ENCODE measurements at regions not wholly inside any gene's neighbourhood (a gene's known extent, or its start where the extent isn't known, plus 50 kb on each side); places are given as distances from the start of the nearest gene placed in this dataset.

GRCh38 chr11:11076879-11077278 is 219.0 kb upstream of the ZBED5 start:
- DNase-seq (ENCODE audit: low read depth), result no peak

- no peak for DNase-seq (ENCODE audit: low read depth)
Observed at GRCh38 chr11:11076276-11076675, 218.4 kb upstream of the ZBED5 start.

DNA sequence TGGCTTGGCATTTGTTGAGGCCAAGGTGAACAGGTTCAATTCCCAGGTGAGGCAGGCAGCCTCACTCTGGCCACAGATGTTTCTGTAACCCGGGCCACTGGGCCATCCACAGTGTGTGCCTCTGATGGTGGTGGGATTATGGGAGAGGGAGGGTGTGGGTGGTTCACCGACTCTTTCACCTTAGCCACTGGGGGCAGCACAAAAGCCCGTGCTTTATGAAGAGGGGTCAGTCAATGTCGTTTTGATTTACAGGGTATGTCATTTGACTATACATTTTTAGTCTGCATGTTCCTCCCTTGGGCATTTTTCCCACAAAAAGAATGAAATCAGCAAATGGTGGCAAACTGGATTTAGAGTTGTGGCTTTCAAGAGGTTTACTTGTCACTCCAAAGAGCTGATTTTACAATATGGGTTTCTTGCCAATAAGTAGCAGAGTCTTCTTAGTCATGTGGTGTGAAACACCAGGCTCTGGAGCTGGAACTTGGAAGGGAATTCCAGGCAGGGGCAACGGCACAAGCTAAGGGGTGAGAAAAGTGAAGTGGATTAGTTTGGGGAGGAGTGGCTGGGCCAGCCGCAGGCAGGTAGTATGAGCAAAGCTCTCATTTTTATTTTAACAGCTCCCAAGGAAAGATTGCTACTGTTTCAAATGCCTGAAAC is 217.8 kb upstream of the ZBED5 start:
- DNase-seq (ENCODE audit: low read depth), result no peak

DNA sequence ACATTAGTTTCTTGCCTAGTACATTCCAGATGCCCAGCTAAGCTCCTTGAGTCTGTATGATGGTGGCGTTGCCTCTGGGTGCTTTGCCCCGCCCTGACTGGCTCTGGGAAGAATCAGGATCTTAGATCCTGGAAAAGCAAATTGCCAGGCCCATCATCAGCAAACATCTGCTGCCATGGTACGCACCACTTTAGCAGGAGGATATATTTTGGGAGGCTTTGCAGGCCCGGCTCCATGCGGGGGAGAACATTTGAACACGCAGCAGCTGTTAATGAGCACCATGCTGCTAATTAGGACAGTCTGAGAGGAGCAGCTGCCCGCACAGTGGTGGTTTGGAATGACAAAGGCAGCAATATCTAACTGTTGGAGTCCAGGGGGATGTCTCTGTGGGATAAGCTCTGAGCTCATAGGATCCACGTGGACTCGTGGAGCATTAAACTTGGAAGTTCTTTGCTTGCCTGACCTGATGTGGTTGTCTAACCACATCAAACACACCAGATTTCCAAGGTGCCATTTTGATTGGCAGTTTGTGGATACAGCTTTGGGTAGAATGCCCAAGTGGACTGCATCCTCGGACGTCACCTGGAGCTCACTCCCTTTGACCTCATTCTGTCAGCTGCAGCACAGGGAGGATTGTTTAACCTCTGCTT is 217.0 kb upstream of the ZBED5 start:
- no peak for DNase-seq (ENCODE audit: low read depth)

GRCh38 chr11:11073996-11074395 is 216.1 kb upstream of the ZBED5 start:
- DNase-seq (ENCODE audit: low read depth), result no peak

DNA sequence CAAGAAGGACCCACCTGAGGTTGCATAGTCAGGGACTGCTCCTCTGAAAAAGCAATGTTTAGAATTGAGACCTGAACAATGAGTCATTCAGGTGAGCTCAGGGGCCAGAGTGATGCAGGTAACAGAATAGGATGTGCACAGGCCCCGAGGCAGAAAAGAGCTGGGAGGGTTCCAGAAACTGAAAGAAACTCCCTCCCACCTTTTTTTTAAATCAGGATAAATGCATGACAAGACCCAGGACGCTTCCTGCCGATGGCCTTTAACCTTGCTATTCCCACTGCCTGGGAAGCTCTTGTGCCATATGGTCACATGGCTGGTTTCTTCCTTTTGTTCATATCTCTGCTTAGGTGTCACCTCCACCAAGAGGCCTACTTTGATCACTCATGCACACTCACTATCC is 214.2 kb upstream of the ZBED5 start:
- no peak for DNase-seq (ENCODE audit: low read depth)

DNA sequence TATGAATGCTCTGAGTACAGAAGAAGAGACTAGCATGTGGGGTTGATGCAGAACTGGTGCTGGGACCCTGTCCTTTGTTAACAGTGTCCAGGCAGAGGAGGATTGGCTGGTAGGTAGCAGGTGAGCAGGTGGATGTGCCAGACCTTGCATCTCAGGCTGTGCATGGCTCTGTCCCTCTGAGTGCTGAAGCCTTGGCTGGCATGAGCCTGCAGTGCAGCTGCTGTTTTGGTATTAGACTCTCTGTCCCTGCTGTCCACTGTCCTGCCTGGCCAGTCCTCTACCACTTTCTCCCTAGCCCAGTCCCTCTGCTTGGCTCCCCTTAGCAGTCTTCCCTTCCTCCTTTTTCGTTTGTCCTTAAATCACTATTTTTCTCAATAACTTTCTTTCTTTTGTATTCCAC is 213.6 kb upstream of the ZBED5 start:
- DNase-seq (ENCODE audit: low read depth), result no peak

DNA sequence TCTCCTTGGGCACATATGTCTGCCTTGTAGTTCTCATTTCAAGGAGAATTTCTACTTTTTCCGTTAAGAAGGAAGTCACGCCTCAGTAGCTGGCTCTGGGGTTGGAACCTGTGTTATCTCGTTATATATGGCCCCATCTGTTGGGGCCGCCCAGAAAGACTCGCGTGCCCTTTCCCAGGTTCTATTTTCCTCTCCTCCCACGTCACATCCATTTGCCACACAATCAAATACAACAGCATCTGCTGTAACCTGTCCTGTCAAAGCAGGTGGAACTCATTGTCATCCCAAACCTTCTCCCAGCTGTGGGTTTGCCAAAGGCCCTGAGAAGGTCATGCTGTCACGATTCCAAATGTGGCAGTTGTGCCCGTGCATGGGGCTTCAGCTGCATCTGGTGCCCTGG is 213.1 kb upstream of the ZBED5 start:
- DNase-seq (ENCODE audit: low read depth), result no peak

- DNase-seq (ENCODE audit: low read depth), result no peak
Observed at GRCh38 chr11:11069841-11070835, 212.3 kb upstream of the ZBED5 start.

- no peak for DNase-seq (ENCODE audit: low read depth)
Observed at GRCh38 chr11:11068113-11068512, 210.3 kb upstream of the ZBED5 start.

- no peak for DNase-seq (ENCODE audit: low read depth)
Observed at GRCh38 chr11:11065396-11065795, 207.5 kb upstream of the ZBED5 start.

- DNase-seq (ENCODE audit: low read depth), result no peak
Observed at GRCh38 chr11:11057472-11057854, 199.6 kb upstream of the ZBED5 start.

DNA sequence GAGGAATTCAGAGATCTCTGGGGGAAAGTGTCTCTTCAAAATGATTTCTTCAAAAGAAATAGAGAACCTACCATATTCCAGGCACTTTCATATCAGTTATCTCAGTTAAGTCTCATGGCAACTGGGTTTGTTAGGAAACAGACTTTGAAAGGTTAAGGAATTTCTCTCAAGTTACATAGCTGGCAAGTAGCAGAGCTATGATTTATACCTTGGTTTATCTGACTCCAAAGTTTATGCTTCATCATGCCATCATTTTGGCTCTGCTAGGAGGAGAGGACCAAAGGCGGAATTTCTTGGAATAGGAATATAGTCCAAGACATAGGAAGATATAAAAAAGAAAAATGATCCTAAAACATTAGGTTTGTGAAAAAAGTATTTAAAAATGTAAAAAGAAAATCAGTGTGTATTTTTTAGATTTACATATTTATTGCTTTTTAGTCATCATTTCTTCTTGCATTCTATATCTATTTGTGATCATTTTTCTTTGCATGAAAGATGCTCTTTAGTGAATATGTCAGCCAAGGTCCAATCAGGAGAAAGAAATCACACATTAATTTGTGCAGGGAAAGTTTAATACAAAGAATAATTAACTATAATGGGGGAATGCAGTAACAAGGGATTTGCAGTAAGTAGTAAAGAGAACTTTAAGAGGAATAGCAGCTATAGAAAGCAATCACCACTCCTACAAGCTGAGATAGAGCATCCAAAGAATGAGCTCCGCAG is 199.1 kb upstream of the ZBED5 start:
- no peak for DNase-seq (ENCODE audit: low read depth)

- no peak for DNase-seq (ENCODE audit: low read depth)
Observed at GRCh38 chr11:11056316-11056715, 198.5 kb upstream of the ZBED5 start.

DNA sequence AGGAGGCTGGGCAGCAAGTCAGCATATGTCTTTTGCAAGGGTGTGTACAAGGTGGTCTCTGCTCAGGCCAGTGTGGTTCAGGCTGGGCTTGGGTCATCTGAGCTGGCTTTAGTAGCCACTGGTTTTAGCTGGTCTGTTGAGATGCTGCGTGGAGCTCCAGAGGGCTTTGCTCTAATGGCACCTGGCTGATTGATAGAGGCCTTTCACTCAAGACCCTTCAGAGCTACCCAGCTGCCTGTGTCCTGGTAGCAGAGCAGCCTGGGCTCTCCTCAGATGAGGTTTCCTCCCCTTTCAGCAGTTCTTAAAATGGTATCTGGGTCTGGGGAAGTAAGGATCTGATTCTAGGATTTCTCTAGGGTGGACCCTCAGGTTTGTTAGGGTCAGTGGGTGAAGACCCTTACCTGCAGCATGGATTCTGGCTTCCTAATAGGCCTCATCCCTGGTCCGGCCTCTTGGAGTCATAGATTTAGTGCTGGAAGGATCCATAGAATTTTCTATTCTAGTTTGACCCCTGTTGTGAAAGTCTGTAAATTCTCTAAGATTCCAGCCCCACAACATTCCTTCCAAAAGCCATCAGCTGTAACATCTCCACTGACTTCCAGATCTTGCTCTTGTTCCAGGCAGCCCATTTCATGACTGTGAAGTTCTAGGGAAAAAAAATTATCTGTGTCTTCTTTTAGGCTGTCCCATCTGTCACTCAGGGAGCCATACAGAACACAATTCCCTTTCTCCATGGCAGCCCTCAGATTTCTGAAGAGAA is 190.2 kb upstream of the ZBED5 start:
- DNase-seq (ENCODE audit: low read depth), result no peak

DNA sequence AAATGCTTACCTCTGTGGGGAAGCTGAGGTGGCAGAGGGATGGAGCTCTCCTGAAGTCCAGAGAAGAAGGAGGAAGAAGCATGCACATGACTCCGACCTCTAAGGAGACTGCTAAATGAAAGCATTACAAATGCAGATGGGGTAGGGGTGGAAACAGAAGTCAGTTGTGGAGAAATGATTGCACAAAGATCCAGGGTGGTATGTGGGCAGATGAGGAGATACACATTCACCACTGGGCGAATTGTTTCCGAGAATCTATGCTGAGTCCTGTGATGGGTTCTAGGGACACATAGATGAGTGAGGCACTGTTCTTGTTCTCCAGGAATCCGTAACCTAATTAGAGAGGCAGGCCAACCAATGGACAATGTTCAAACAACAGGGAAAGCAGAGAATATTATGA is 188.9 kb upstream of the ZBED5 start:
- DNase-seq (ENCODE audit: low read depth), result no peak

- DNase-seq (ENCODE audit: low read depth), result no peak
Observed at GRCh38 chr11:11045156-11045930, 187.5 kb upstream of the ZBED5 start.

DNA sequence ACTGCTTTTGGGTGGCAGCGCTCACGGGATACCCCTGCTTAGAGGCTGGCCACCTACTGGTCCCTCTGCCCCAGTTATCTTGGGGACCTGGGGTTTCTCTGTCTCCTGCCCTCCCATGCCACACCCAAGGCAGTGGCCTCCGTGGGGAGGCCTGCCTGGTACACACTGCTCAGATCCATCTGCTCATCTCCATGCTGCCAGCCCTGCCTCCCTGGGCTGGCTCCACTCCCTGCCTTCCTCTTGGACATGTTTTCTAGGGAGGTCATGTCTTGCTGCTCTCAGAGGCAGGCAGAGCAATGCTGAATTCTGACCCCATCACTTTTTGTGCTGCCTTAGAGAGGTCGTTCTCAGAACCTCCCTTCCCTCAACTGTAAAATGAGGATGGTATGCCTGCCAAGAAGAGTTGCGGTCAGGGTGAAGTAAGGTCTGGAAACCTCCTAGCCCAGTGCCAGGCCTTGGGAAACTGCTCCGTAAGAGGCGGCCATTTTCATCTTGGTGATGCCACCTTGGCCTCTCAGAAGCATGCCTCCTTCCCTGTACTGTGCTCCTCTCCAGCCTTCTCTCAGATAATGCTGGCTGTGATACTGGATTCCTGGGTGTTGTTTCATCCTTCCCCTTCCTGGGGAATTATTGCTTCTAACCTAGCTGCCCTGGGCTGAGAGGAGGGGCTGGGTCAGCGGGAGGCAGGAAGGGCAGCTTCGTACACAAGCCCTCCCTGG is 186.4 kb upstream of the ZBED5 start:
- DNase-seq (ENCODE audit: low read depth), result no peak

GRCh38 chr11:11043721-11044120 is 185.9 kb upstream of the ZBED5 start:
- DNase-seq (ENCODE audit: low read depth), result no peak
